ENCODE measurements at regions not wholly inside any gene's neighbourhood (a gene's known extent, or its start where the extent isn't known, plus 50 kb on each side); places are given as distances from the start of the nearest gene placed in this dataset.

DNA sequence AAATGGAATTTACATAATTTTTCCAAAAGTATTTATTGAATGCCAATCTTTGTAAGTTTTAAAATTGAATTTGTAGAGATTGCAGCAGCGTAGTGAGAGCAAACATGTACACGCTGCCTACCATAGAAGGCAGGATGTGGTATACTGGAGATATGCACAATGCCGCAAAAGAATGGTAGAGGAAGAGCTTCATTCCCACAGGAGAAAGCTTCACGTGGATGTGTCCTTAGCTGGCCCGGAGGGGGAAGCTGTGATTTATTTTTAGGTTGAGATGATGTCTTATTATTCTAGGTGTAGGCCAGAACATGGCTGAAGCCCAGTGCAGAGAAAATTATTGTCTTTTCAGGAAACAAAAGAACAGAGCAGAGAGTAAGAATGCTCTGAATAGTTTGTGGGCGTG is 743.3 kb upstream of the BCHE start:
- TF ChIP-seq, protein P1, sequence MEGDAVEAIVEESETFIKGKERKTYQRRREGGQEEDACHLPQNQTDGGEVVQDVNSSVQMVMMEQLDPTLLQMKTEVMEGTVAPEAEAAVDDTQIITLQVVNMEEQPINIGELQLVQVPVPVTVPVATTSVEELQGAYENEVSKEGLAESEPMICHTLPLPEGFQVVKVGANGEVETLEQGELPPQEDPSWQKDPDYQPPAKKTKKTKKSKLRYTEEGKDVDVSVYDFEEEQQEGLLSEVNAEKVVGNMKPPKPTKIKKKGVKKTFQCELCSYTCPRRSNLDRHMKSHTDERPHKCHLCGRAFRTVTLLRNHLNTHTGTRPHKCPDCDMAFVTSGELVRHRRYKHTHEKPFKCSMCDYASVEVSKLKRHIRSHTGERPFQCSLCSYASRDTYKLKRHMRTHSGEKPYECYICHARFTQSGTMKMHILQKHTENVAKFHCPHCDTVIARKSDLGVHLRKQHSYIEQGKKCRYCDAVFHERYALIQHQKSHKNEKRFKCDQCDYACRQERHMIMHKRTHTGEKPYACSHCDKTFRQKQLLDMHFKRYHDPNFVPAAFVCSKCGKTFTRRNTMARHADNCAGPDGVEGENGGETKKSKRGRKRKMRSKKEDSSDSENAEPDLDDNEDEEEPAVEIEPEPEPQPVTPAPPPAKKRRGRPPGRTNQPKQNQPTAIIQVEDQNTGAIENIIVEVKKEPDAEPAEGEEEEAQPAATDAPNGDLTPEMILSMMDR (conservative IDR thresholded peaks at IDR 0.05 in 1 of 2, IDR thresholded peaks at IDR 0.05 in 1 of 2; ENCODE audit: extremely low read depth in 1 of 2, insufficient read depth in 1 of 2, low read depth in 1 of 2, low read length in 2 of 2) = no peak
- TF ChIP-seq EZH2 (IDR thresholded peaks at IDR 0.05; ENCODE audit: borderline replicate concordance, low read length) = no peak

Measured in mammary epithelial cell (primary cell).